ENCODE measurements at regions not wholly inside any gene's neighbourhood (a gene's known extent, or its start where the extent isn't known, plus 50 kb on each side); places are given as distances from the start of the nearest gene placed in this dataset.
"Not testable (repeated sequence)": the region's sequence is repeated elsewhere in the genome, so short reads cannot be mapped to it uniquely, and the experiment has no call there.

- no peak for DNase-seq (ENCODE audit: low read depth)
- no peak for TF ChIP-seq CTCF (IDR thresholded peaks at IDR 0.05; ENCODE audit: insufficient read depth, low read depth, low read length, missing control alignments)
- H3K4me3 ChIP-seq (ENCODE audit: low read length): no peak overlapping the region
Observed at GRCh38 chr6:16884526-16884925, 123.3 kb upstream of the ATXN1 start.

- no peak for DNase-seq (ENCODE audit: low read depth)
- TF ChIP-seq CTCF (IDR thresholded peaks at IDR 0.05; ENCODE audit: insufficient read depth, low read depth, low read length, missing control alignments): no peak
Observed at GRCh38 chr6:16883414-16883813, 122.2 kb upstream of the ATXN1 start.

GRCh38 chr6:16882230-16882629, 121.0 kb upstream of the ATXN1 start:
- no peak for TF ChIP-seq CTCF (IDR thresholded peaks at IDR 0.05; ENCODE audit: insufficient read depth, low read depth, low read length, missing control alignments)
- H3K4me3 ChIP-seq (ENCODE audit: low read length): no peak overlapping the region
- no peak for DNase-seq (ENCODE audit: low read depth)

More at GRCh38 chr6:16883414-16883813, 122.2 kb upstream of the ATXN1 start:
- H3K4me3 ChIP-seq (ENCODE audit: low read length): no peak overlapping the region

GRCh38 chr6:16876852-16877251, 115.6 kb upstream of the ATXN1 start:
- not testable (repeated sequence) for H3K4me3 ChIP-seq (ENCODE audit: low read length); DNase-seq (ENCODE audit: low read depth)

GRCh38 chr6:16876201-16876600, 114.9 kb upstream of the ATXN1 start:
- H3K4me3 ChIP-seq (ENCODE audit: low read length): no peak overlapping the region
- DNase-seq (ENCODE audit: low read depth): no peak
- no peak for TF ChIP-seq CTCF (IDR thresholded peaks at IDR 0.05; ENCODE audit: insufficient read depth, low read depth, low read length, missing control alignments)

GRCh38 chr6:16873698-16874097, 112.4 kb upstream of the ATXN1 start:
- no peak for DNase-seq (ENCODE audit: low read depth)

GRCh38 chr6:16872543-16873235, 111.4 kb upstream of the ATXN1 start:
- H3K4me3 ChIP-seq (ENCODE audit: low read length): no peak overlapping the region
- peak; percentile 12 for DNase-seq (ENCODE audit: low read depth)
- TF ChIP-seq CTCF (IDR thresholded peaks at IDR 0.05; ENCODE audit: insufficient read depth, low read depth, low read length, missing control alignments): peak; percentile 35

More at GRCh38 chr6:16873698-16874097, 112.4 kb upstream of the ATXN1 start:
- TF ChIP-seq CTCF (IDR thresholded peaks at IDR 0.05; ENCODE audit: insufficient read depth, low read depth, low read length, missing control alignments): no peak
- no peak overlapping the region for H3K4me3 ChIP-seq (ENCODE audit: low read length)

Data from epithelial cell of esophagus (primary cell).